ENCODE measurements at regions not wholly inside any gene's neighbourhood (a gene's known extent, or its start where the extent isn't known, plus 50 kb on each side); places are given as distances from the start of the nearest gene placed in this dataset.

DNA sequence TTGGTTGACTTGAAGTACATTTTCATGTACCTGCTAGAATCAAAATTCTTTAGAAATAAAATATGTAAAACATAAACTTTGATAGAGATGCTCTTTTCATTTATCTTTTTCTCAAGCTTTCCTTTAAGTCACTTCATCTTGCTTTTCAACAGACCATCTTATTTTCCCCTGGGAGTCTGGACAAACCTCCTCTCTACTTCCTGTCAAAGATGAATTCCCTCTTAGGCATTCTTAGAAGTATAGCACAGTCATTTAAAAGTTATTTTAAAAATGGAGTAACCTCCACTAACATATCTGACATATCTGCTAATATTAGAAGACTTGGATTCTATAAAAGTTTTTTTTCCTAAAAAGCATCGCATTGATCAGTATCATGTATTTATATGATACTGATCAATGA, 84.8 kb upstream of the PAX6 start:
- TF ChIP-seq GATA1 (IDR thresholded peaks at IDR 0.05; ENCODE audit: low read depth, low read length) (no peak), POLR2A (IDR thresholded peaks at IDR 0.05; ENCODE audit: low read length) (no peak)
